SK-N-SH (cell line): ENCODE measurements at regions not wholly inside any gene's neighbourhood (a gene's known extent, or its start where the extent isn't known, plus 50 kb on each side); places are given as distances from the start of the nearest gene placed in this dataset.

Experiments
- CTCF ChIA-PET: fragments of 300-600, 350-600 bp; formaldehyde crosslinking; extraction: SDS; loops from one replicate; lab custom pipeline; 2021; lab: Yijun Ruan, JAX
- POLR2A ChIA-PET: fragments of 350-600 bp; sonication (Branson Sonifier 250); formaldehyde crosslinking; extraction: SDS; loops from one replicate; lab custom pipeline; 2020; ENCODE audit warnings: antibody characterized with exemption, inconsistent platforms; lab: Yijun Ruan, JAX
- DNase-seq: peaks from one replicate; pipeline ENCODE4 v3.0.0; 2012
- H2AFZ ChIP-seq: fragments of 200-600 bp; sonication (generic); 2 replicates; pipeline ENCODE4 v1.8.1; 2016; ENCODE audit warnings: antibody characterized with exemption, mild to moderate bottlenecking, low read depth
- H3F3A ChIP-seq: fragments of 200-600 bp; sonication (generic); replicated peaks from 2 replicates; pipeline ENCODE3; 2016; ENCODE audit warnings: antibody characterized with exemption, mild to moderate bottlenecking; ENCODE audit not compliant: insufficient read depth
- H3K27ac ChIP-seq, 2 experiments: fragments of 200-500 bp in 1 of 2; fragments of 200-600 bp in 1 of 2; sonication (Bioruptor generic) in 1 of 2; sonication (generic), shearing (Covaris generic) in 1 of 2; 2 replicates each; pipeline versions ENCODE4 v1.5.1 to v1.6.1; 2014 to 2016; ENCODE audit warnings: low read depth in 2 of 2, inconsistent platforms in 1 of 2, low read length in 1 of 2, mild to moderate bottlenecking in 1 of 2, mixed read lengths in 1 of 2
- H3K27me3 ChIP-seq: fragments of 200-600 bp; sonication (generic), shearing (Covaris generic); 2 replicates; pipeline ENCODE4 v1.6.1; 2016; ENCODE audit warnings: mixed run types; ENCODE audit not compliant: insufficient read depth
- H3K36me3 ChIP-seq, 2 experiments: fragments of 200-500 bp in 1 of 2; fragments of 200-600 bp in 1 of 2; sonication (Bioruptor generic) in 1 of 2; sonication (generic) in 1 of 2; replicated peaks in 1 of 2; 2 replicates each; pipeline versions ENCODE3 to v1.5.1; 2014 to 2016; ENCODE audit warnings: low read length in 1 of 2, mild to moderate bottlenecking in 1 of 2; ENCODE audit not compliant: insufficient read depth in 2 of 2, control insufficient read depth in 1 of 2
- H3K4me1 ChIP-seq, 2 experiments: fragments of 200-500 bp in 1 of 2; fragments of 200-600 bp in 1 of 2; sonication (Bioruptor generic) in 1 of 2; sonication (generic), shearing (Covaris generic) in 1 of 2; 2 replicates each; pipeline versions ENCODE4 v1.5.1 to v1.6.1; 2014 to 2016; ENCODE audit warnings: low read depth in 1 of 2, low read length in 1 of 2, mixed run types in 1 of 2; ENCODE audit not compliant: insufficient read depth in 2 of 2, control insufficient read depth in 1 of 2
- H3K4me2 ChIP-seq: fragments of 200-600 bp; sonication (generic), shearing (Covaris generic); 2 replicates; pipeline ENCODE4 v1.6.1; 2017; ENCODE audit warnings: mixed run types
- H3K4me3 ChIP-seq, 2 experiments: fragments of 200-500 bp in 1 of 2; fragments of 200-600 bp in 1 of 2; sonication (Bioruptor generic) in 1 of 2; sonication (generic), shearing (Covaris generic) in 1 of 2; 2 replicates each; pipeline versions ENCODE4 v1.5.1 to v1.8.1; 2014 to 2016; ENCODE audit warnings: low read depth in 2 of 2, inconsistent platforms in 1 of 2, low read length in 1 of 2, mild to moderate bottlenecking in 1 of 2, mixed read lengths in 1 of 2, moderate library complexity in 1 of 2
- H3K79me2 ChIP-seq: fragments of 200-600 bp; sonication (generic); 2 replicates; pipeline ENCODE4 v1.8.1; 2017; ENCODE audit warnings: mild to moderate bottlenecking; ENCODE audit not compliant: insufficient read depth
- H3K9ac ChIP-seq: fragments of 200-600 bp; sonication (generic); 2 replicates; pipeline ENCODE4 v1.6.1; 2017; ENCODE audit warnings: mixed run types
- H3K9me2 ChIP-seq: fragments of 200-600 bp; sonication (generic); 2 replicates; pipeline ENCODE4 v1.6.1; 2017; ENCODE audit warnings: mixed run types
- H3K9me3 ChIP-seq: fragments of 200-600 bp; sonication (generic); 2 replicates; pipeline ENCODE4 v1.6.1; 2017; ENCODE audit warnings: mixed run types, mild to moderate bottlenecking, moderate library complexity
- H4K20me1 ChIP-seq: fragments of 200-600 bp; sonication (generic); 2 replicates; pipeline ENCODE4 v1.6.1; 2017; ENCODE audit warnings: mild to moderate bottlenecking, mixed run types; ENCODE audit not compliant: insufficient read depth
- CHD2 ChIP-seq: fragments of 150-350 bp; IDR thresholded peaks from 2 replicates; pipeline ENCODE4 v1.6.1; 2018; ENCODE audit warnings: low read length; ENCODE audit not compliant: partially characterized antibody
- EZH2phosphoT487 ChIP-seq: fragments of 200-600 bp; sonication (generic); IDR thresholded peaks from 2 replicates; pipeline ENCODE4 v1.6.1; 2017; ENCODE audit warnings: low read depth, mixed run types, mild to moderate bottlenecking, antibody characterized with exemption, moderate library complexity, borderline replicate concordance
- FOSL2 ChIP-seq: IDR thresholded peaks from 2 replicates; pipeline ENCODE4 v1.4.0; 2012; ENCODE audit warnings: low read depth, mild to moderate bottlenecking, moderate library complexity, borderline replicate concordance
- GABPA ChIP-seq: IDR thresholded peaks from 2 replicates; pipeline ENCODE4 v1.4.0; 2012; ENCODE audit warnings: low read depth, mild to moderate bottlenecking
- JUND ChIP-seq: IDR thresholded peaks from 2 replicates; pipeline ENCODE4 v1.4.0; 2012
- NRF1 ChIP-seq: IDR thresholded peaks from 2 replicates; pipeline ENCODE4 v1.6.1; 2012; ENCODE audit warnings: low read depth, mild to moderate bottlenecking, low read length
- RCOR1 ChIP-seq: fragments of 150-350 bp; IDR thresholded peaks from 2 replicates; pipeline ENCODE4 v1.6.1; 2017; ENCODE audit warnings: antibody characterized with exemption, low read length
- RFX5 ChIP-seq: IDR thresholded peaks from 2 replicates; pipeline ENCODE4 v1.6.1; 2012; ENCODE audit warnings: mild to moderate bottlenecking, improper control_type of control experiment, low read length
- SMC3 ChIP-seq: IDR thresholded peaks from 2 replicates; pipeline ENCODE4 v1.6.1; 2012; ENCODE audit warnings: low read depth, low read length, improper control_type of control experiment
- TAF1 ChIP-seq: IDR thresholded peaks from 2 replicates; pipeline ENCODE4 v1.6.1; 2012; ENCODE audit warnings: low read depth, mild to moderate bottlenecking, low read length, moderate library complexity, borderline replicate concordance
- WGBS: methylation state at CpG from one replicate; pipeline ENCODE4 v1.1.6; 2017; ENCODE audit warnings: low lambda C conversion rate; 5-methylcytosine and 5-hydroxymethylcytosine counted together
- TF ChIP-seq, protein P1 (sequence below): fragments of 150-350 bp; IDR thresholded peaks from 2 replicates; pipeline ENCODE4 v1.6.1; 2017; ENCODE audit warnings: antibody characterized with exemption, low read length, low read depth, borderline replicate concordance
- TF ChIP-seq, protein P2 (sequence below): IDR thresholded peaks from 2 replicates; pipeline ENCODE4; 2012
- TF ChIP-seq, protein P3 (sequence below): IDR thresholded peaks from 2 replicates; pipeline ENCODE4 v1.4.0; 2012; ENCODE audit warnings: low read depth, borderline replicate concordance
- TF ChIP-seq, protein P4 (sequence below): fragments of 150-350 bp; IDR thresholded peaks from 2 replicates; pipeline ENCODE4 v1.6.1; 2016; ENCODE audit warnings: mild to moderate bottlenecking, low read depth, low read length

DNA sequence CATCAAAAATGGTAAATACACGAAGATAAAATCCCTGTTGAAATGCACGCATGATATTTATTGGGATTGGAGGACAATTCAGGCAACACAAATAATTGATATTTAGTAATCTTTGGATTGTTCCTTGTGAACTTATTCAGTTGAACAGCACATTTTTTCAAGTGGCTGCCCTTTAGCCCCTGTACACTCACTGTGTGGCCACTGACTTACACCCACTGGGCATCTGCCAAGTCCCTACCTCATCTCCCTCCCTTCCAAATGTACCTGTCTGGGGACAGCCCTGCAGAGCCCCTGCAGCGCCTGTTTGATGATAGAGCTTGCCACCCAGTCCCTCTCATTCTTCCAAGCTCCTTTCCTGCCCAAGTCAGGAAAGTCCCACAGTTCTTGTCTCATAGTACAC is 154.3 kb downstream of the GLUL start (continued):
- no peak for TF ChIP-seq FOSL2
- no peak for TF ChIP-seq RFX5

DNA sequence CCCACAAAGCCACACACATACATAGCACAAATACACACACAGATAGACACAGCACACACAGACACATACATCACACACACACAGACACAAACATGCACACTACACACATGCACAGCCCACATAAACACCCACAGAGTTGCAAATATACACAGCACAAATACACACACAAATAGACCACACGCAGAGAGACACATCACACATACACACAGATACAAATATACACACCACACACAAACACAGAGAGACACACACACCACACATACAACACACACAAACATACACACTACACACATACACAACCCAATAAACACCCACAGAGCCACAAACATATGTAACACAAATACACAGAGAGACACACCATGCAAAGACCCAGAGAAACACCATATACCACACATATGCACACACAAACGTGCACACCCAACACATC is 154.9 kb downstream of the GLUL start:
- no peaks in the 10 kb centered on the region for H3K9me2 ChIP-seq
- no peaks in the 10 kb centered on the region for H4K20me1 ChIP-seq
- no peak overlapping the region for H2AFZ ChIP-seq
- ChIA-PET CTCF (no interaction called here), POLR2A (no interaction called here)
- H3K4me3 ChIP-seq: no peak overlapping the region
- H3K4me2 ChIP-seq: no peak overlapping the region
- H3K9ac ChIP-seq: no peak overlapping the region
- DNase-seq: no peak
- H3K36me3 ChIP-seq: no peaks in the 10 kb centered on the region
- TF ChIP-seq NRF1 (no peak), JUND (no peak), CHD2 (no peak), RFX5 (no peak), FOSL2 (no peak)
- TF ChIP-seq, protein P1, sequence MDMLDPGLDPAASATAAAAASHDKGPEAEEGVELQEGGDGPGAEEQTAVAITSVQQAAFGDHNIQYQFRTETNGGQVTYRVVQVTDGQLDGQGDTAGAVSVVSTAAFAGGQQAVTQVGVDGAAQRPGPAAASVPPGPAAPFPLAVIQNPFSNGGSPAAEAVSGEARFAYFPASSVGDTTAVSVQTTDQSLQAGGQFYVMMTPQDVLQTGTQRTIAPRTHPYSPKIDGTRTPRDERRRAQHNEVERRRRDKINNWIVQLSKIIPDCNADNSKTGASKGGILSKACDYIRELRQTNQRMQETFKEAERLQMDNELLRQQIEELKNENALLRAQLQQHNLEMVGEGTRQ: no peak
- TF ChIP-seq, protein P2, sequence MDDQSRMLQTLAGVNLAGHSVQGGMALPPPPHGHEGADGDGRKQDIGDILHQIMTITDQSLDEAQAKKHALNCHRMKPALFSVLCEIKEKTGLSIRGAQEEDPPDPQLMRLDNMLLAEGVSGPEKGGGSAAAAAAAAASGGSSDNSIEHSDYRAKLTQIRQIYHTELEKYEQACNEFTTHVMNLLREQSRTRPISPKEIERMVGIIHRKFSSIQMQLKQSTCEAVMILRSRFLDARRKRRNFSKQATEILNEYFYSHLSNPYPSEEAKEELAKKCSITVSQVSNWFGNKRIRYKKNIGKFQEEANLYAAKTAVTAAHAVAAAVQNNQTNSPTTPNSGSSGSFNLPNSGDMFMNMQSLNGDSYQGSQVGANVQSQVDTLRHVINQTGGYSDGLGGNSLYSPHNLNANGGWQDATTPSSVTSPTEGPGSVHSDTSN: no peak
- TF ChIP-seq, protein P3, sequence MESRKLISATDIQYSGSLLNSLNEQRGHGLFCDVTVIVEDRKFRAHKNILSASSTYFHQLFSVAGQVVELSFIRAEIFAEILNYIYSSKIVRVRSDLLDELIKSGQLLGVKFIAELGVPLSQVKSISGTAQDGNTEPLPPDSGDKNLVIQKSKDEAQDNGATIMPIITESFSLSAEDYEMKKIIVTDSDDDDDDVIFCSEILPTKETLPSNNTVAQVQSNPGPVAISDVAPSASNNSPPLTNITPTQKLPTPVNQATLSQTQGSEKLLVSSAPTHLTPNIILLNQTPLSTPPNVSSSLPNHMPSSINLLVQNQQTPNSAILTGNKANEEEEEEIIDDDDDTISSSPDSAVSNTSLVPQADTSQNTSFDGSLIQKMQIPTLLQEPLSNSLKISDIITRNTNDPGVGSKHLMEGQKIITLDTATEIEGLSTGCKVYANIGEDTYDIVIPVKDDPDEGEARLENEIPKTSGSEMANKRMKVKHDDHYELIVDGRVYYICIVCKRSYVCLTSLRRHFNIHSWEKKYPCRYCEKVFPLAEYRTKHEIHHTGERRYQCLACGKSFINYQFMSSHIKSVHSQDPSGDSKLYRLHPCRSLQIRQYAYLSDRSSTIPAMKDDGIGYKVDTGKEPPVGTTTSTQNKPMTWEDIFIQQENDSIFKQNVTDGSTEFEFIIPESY: no peak
- 57% methylated on average over 2 of the region's 2 CpGs for WGBS
- no peaks in the 10 kb centered on the region for H3K9me3 ChIP-seq
- no peaks in the 10 kb centered on the region for H3K79me2 ChIP-seq
- H3K4me1 ChIP-seq: peaks cover 0 to 5% of the 10 kb centered on the region in 2 experiments; a peak in 1 of 4 replicates
- no peak overlapping the region for H3K27ac ChIP-seq
- H3F3A ChIP-seq: no peaks in the 10 kb centered on the region
- H3K27me3 ChIP-seq: no peaks in the 10 kb centered on the region

DNA sequence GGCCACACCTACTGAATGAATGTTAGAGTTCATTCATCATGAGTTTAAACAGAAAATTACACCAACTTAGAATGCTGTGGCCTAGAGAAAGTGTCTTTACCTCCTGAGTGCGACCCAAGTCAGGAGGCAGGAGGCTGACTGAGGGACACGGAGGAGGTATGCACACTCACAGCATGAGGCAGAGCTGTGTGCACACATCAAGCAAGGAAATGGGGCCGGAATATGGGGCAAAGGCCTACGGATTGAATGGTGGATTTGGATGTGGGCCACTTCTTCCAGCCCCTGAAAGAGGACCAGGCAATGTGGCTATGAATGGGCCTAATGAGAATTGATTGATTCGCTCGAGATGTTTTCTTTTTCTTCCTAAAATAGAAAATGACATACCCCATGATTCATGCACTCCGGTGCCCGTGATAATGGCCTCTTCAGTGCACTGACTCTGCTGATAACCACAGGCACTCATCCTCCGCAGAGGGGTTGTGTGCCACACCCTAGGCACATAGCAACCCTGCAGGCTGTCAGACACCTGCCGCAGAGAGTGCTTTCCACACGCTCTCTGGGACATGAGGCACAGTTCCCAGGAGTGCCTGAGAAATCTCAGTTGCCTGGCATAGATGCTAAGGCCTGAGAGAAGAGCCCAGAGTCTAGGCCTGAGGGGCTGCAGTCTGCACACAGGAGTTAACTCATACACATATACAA is 155.5 kb downstream of the GLUL start:
- Histone ChIP-seq H3K9ac (no peak overlapping the region), H3F3A (no peaks in the 10 kb centered on the region)
- 33% methylated on average over 11 of the region's 11 CpGs for WGBS
- no peak for TF ChIP-seq JUND
- TF ChIP-seq GABPA: no peak
- TF ChIP-seq TAF1: no peak
- TF ChIP-seq, protein P4, sequence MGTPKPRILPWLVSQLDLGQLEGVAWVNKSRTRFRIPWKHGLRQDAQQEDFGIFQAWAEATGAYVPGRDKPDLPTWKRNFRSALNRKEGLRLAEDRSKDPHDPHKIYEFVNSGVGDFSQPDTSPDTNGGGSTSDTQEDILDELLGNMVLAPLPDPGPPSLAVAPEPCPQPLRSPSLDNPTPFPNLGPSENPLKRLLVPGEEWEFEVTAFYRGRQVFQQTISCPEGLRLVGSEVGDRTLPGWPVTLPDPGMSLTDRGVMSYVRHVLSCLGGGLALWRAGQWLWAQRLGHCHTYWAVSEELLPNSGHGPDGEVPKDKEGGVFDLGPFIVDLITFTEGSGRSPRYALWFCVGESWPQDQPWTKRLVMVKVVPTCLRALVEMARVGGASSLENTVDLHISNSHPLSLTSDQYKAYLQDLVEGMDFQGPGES: no peak
- TF ChIP-seq RCOR1: no peak
- no peak for TF ChIP-seq NRF1
- TF ChIP-seq EZH2phosphoT487: no peak
- TF ChIP-seq SMC3: no peak
- TF ChIP-seq, protein P1: no peak
- TF ChIP-seq, all 33 proteins: peak for 0
- Histone ChIP-seq H4K20me1 (no peaks in the 10 kb centered on the region), H3K4me1 (peaks cover 0 to 7% of the 10 kb centered on the region in 2 experiments; a peak in 1 of 4 replicates), H3K79me2 (no peaks in the 10 kb centered on the region), H3K9me3 (no peaks in the 10 kb centered on the region), H3K36me3 (no peaks in the 10 kb centered on the region), H2AFZ (no peak overlapping the region), H3K4me2 (no peak overlapping the region), H3K9me2 (no peaks in the 10 kb centered on the region), H3K27ac (no peak overlapping the region), H3K4me3 (no peak overlapping the region), H3K27me3 (no peaks in the 10 kb centered on the region)
- POLR2A ChIA-PET: no interaction called here
- CTCF ChIA-PET: interaction anchor here (2.0 kb wide), 1 partner anchor 93 kb away, joined by 10 read pairs; no protein-coding TSS in a partner anchor
- DNase-seq: no peak
